Glutamatergic neuron (in vitro differentiated cells): ENCODE measurements at regions not wholly inside any gene's neighbourhood (a gene's known extent, or its start where the extent isn't known, plus 50 kb on each side); places are given as distances from the start of the nearest gene placed in this dataset.

Experiments
- DNase-seq: peaks from one replicate; pipeline ENCODE4 v3.0.0; 2022
- H3K27ac Mint-ChIP-seq: one replicate; pipeline ENCODE4 v1.8.0; 2020; ENCODE audit warnings: mild to moderate bottlenecking, mixed read lengths, inconsistent platforms; ENCODE audit not compliant: unreplicated experiment
- H3K27me3 Mint-ChIP-seq: one replicate; pipeline ENCODE4 v1.8.0; 2020; ENCODE audit warnings: mild to moderate bottlenecking, moderate library complexity, mixed read lengths, inconsistent platforms; ENCODE audit not compliant: unreplicated experiment
- H3K36me3 Mint-ChIP-seq: one replicate; pipeline ENCODE4 v1.8.0; 2020; ENCODE audit warnings: mild to moderate bottlenecking, mixed read lengths, inconsistent platforms; ENCODE audit not compliant: unreplicated experiment
- H3K4me1 Mint-ChIP-seq: one replicate; pipeline ENCODE4 v1.8.0; 2020; ENCODE audit warnings: mild to moderate bottlenecking, low read depth, mixed read lengths, inconsistent platforms; ENCODE audit not compliant: unreplicated experiment
- H3K4me3 Mint-ChIP-seq: one replicate; pipeline ENCODE4 v1.8.0; 2020; ENCODE audit warnings: mild to moderate bottlenecking, mixed read lengths, inconsistent platforms; ENCODE audit not compliant: unreplicated experiment
- H3K9me3 Mint-ChIP-seq: one replicate; pipeline ENCODE4 v1.8.0; 2020; ENCODE audit warnings: mild to moderate bottlenecking, moderate library complexity, mixed read lengths, inconsistent platforms; ENCODE audit not compliant: unreplicated experiment
- TF ChIP-seq, protein P1 (sequence below): fragments of 200-600 bp; sonication (generic); IDR thresholded peaks from one replicate; pipeline ENCODE4 v1.5.0; 2021; ENCODE audit not compliant: partially characterized antibody, unreplicated experiment

DNA sequence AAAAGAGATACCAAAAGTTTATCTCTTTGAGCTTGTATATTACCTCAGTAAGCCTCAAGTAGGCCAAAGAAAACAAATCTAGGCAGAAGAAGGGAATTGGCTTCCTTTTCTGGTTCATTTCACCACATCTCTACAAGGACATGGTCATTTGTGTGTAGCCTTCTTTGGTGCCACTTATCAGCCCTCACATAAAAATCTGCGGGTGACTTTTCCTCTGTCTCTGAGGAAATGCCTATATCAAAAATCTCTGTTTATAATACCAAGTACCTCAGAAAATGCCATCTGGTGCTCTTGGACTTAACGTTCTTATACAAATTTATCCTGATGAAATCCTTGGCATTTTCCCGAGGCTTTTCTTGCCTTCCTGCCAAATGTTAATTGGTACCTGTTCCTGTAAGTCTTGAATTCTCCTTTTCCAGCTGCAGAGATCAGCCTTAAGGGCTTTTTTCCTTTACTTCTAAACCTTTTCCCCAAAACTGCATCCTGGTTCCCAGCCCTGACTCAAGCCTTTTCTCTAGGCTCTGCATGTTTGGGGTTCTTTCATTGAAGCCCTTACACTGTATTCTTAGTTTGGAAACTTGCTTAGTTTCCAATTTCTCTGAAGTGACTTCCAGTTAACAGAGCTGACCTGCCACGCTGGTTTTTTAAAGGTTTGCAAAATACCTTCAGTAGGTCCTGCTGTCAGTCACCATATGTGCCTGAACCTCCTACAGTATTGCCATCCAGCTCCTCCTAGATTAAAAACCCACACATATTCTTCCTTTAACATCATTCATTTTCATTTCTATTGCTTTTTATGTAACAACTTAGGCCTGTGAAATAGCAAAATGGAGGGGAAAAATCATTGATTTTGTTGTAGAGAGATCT lies 191.2 kb upstream of the PREP start:
- peaks cover 2% of the 10 kb centered on the region for H3K27me3 Mint-ChIP-seq
- no peak overlapping the region for H3K27ac Mint-ChIP-seq
- H3K36me3 Mint-ChIP-seq, result peaks cover 4% of the 10 kb centered on the region
- DNase-seq, result no peak
- no peaks in the 10 kb centered on the region for H3K9me3 Mint-ChIP-seq
- no peak overlapping the region for H3K4me3 Mint-ChIP-seq
- no peaks in the 10 kb centered on the region for H3K4me1 Mint-ChIP-seq
- TF ChIP-seq, protein P1, sequence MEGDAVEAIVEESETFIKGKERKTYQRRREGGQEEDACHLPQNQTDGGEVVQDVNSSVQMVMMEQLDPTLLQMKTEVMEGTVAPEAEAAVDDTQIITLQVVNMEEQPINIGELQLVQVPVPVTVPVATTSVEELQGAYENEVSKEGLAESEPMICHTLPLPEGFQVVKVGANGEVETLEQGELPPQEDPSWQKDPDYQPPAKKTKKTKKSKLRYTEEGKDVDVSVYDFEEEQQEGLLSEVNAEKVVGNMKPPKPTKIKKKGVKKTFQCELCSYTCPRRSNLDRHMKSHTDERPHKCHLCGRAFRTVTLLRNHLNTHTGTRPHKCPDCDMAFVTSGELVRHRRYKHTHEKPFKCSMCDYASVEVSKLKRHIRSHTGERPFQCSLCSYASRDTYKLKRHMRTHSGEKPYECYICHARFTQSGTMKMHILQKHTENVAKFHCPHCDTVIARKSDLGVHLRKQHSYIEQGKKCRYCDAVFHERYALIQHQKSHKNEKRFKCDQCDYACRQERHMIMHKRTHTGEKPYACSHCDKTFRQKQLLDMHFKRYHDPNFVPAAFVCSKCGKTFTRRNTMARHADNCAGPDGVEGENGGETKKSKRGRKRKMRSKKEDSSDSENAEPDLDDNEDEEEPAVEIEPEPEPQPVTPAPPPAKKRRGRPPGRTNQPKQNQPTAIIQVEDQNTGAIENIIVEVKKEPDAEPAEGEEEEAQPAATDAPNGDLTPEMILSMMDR, result no peak

DNA sequence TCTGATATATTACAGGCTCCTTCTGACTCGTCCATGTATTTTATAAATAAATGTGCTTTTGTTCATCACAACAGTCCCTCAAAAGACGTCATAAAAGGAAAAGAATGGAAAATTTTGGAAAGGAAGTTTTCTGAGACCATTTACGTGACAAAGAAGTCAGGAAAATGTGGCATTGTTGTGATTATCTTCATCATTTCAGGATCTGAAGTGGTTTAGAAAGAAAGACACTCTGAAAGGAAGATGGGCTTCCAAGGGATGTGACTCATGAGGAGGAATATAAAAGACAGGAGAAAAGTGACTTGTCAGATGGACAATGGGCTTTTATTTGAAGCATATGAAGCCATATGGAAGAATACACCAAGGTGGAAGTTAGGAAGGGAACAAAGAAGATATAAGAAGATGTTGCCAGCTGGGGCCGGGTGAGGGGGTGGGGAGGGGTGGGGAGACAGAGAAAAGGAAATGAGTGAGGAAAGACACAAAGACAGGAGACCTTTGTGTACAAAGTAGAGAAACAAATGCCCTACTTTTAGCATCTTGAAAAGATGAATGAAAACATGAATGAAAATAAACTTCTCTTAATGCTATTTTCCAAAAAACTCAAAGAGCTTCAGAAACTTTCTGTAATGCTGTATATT lies 190.3 kb upstream of the PREP start:
- Mint-ChIP-seq H3K4me3 (no peak overlapping the region), H3K36me3 (no peaks in the 10 kb centered on the region), H3K4me1 (no peaks in the 10 kb centered on the region), H3K9me3 (no peaks in the 10 kb centered on the region), H3K27me3 (peaks cover 2% of the 10 kb centered on the region), H3K27ac (no peak overlapping the region)
- TF ChIP-seq, protein P1, result no peak
- DNase-seq, result no peak

DNA sequence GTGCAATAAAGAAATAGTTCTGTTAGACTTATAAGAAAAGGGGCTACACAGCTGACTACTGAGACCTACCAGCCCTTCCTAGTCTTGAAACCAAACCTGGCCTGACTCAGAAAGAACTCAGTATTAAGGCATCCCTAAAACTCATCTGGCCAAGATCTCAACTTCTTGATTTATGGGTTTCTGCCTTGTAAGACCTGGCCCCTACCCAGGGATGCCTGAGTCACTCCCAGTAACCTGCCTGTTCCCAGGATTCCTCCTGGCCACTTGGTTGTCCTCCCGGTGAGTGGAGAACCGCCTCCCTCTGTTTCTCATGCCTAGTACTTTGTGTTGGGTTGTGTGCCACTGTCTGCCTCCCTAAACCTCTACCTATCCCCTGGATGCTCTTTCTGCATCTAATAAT lies 189.4 kb upstream of the PREP start:
- no peak overlapping the region for H3K4me3 Mint-ChIP-seq
- no peak overlapping the region for H3K27ac Mint-ChIP-seq
- H3K36me3 Mint-ChIP-seq, result no peaks in the 10 kb centered on the region
- H3K27me3 Mint-ChIP-seq, result no peaks in the 10 kb centered on the region
- H3K4me1 Mint-ChIP-seq, result no peaks in the 10 kb centered on the region
- TF ChIP-seq, protein P1, result no peak
- no peaks in the 10 kb centered on the region for H3K9me3 Mint-ChIP-seq
- no peak for DNase-seq

DNA sequence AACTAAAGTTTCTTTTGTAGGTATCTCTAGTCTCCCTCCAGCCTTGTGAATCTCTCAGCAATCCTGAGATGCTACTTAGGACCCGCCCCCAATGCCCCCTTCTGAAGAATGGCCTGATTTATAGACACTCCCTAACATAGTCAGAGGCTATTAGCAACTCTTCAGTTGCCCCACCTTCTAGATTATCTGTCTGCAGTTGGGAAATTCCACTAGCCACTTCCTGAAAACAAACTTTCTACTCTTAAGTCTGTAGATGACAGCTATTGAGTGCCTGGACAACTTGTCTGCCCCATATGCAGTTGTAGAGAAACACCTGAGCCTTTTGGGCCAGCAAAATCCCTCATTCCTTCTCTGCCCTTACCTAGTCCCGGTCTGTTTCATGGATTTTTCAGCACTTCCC lies 188.2 kb upstream of the PREP start:
- H3K36me3 Mint-ChIP-seq, result no peaks in the 10 kb centered on the region
- no peaks in the 10 kb centered on the region for H3K27me3 Mint-ChIP-seq
- no peak overlapping the region for H3K27ac Mint-ChIP-seq
- no peaks in the 10 kb centered on the region for H3K9me3 Mint-ChIP-seq
- no peak for DNase-seq
- TF ChIP-seq, protein P1, result no peak
- H3K4me1 Mint-ChIP-seq, result no peaks in the 10 kb centered on the region
- no peak overlapping the region for H3K4me3 Mint-ChIP-seq

DNA sequence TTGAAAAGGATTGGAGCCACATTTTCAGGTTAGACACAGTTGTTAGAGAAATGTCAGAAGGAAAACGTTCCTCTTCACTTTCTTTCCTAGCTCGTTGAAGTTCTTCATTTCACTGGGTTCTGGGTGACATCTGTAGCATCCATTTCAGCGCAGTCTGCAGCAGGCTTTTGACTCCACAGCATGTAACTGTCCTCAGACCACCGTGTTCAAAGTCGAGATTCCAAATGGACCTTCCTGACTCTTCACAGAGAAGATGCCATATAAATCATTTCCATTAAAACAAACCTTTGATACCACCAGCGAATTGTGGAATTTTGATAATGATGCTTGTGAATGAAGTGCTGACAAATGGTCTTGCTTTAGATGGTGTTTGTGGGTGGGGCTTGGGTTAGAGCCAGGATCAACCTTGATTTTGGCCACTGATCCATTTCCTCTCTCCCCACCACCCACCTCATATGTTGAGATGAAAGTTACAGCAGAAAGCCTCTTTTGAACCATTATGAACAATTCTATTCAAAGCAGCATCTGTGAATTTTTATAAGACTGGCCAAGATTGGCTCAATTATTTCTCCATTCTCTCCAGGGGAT lies 185.3 kb upstream of the PREP start:
- Mint-ChIP-seq H3K27ac (no peak overlapping the region), H3K4me3 (no peak overlapping the region), H3K4me1 (no peaks in the 10 kb centered on the region), H3K36me3 (no peaks in the 10 kb centered on the region), H3K27me3 (no peaks in the 10 kb centered on the region), H3K9me3 (no peaks in the 10 kb centered on the region)
- TF ChIP-seq, protein P1, result no peak
- no peak for DNase-seq
